GM19351 (cell line): ENCODE measurements at regions not wholly inside any gene's neighbourhood (a gene's known extent, or its start where the extent isn't known, plus 50 kb on each side); places are given as distances from the start of the nearest gene placed in this dataset.

ENCODE experiments used
- ATAC-seq: cut with Tn5 transposase; IDR thresholded peaks from one replicate; pipeline ENCODE4 v1.9.1; 2021; ENCODE audit warnings: mild to moderate bottlenecking, moderate library complexity; ENCODE audit not compliant: unreplicated experiment

GRCh38 chr10:128820663-128821062 lies 646.4 kb upstream of the MGMT start:
- ATAC-seq, result no peak

GRCh38 chr10:128823201-128823600 lies 643.8 kb upstream of the MGMT start:
- no peak for ATAC-seq

GRCh38 chr10:128825626-128826025 lies 641.4 kb upstream of the MGMT start:
- no peak for ATAC-seq

GRCh38 chr10:128833671-128834070 lies 633.4 kb upstream of the MGMT start:
- no peak for ATAC-seq

- no peak for ATAC-seq
Measured at GRCh38 chr10:128835361-128835760, 631.7 kb upstream of the MGMT start.

- no peak for ATAC-seq
Measured at GRCh38 chr10:128837478-128837877, 629.6 kb upstream of the MGMT start.

GRCh38 chr10:128839134-128839533 lies 627.9 kb upstream of the MGMT start:
- no peak for ATAC-seq

GRCh38 chr10:128839701-128840100 lies 627.3 kb upstream of the MGMT start:
- no peak for ATAC-seq

- no peak for ATAC-seq
Measured at GRCh38 chr10:128843972-128844371, 623.1 kb upstream of the MGMT start.

GRCh38 chr10:128846927-128847326 lies 620.1 kb upstream of the MGMT start:
- no peak for ATAC-seq

GRCh38 chr10:128848810-128849209 lies 618.2 kb upstream of the MGMT start:
- ATAC-seq, result no peak

- no peak for ATAC-seq
Measured at GRCh38 chr10:128850647-128851046, 616.4 kb upstream of the MGMT start.

- no peak for ATAC-seq
Measured at GRCh38 chr10:128851281-128851680, 615.8 kb upstream of the MGMT start.

- ATAC-seq, result no peak
Measured at GRCh38 chr10:128851726-128852125, 615.3 kb upstream of the MGMT start.

GRCh38 chr10:128852449-128852848 lies 614.6 kb upstream of the MGMT start:
- ATAC-seq, result no peak

GRCh38 chr10:128852902-128853301 lies 614.1 kb upstream of the MGMT start:
- ATAC-seq, result no peak

GRCh38 chr10:128853537-128853936 lies 613.5 kb upstream of the MGMT start:
- ATAC-seq, result no peak

GRCh38 chr10:128854204-128854603 lies 612.8 kb upstream of the MGMT start:
- no peak for ATAC-seq

- ATAC-seq, result no peak
Measured at GRCh38 chr10:128854963-128855362, 612.1 kb upstream of the MGMT start.

- no peak for ATAC-seq
Measured at GRCh38 chr10:128855618-128856428, 611.2 kb upstream of the MGMT start.

- ATAC-seq, result no peak
Measured at GRCh38 chr10:128859738-128860386, 607.2 kb upstream of the MGMT start.

- ATAC-seq, result no peak
Measured at GRCh38 chr10:128860574-128860973, 606.5 kb upstream of the MGMT start.
